HG02884 (cell line): ENCODE measurements at regions not wholly inside any gene's neighbourhood (a gene's known extent, or its start where the extent isn't known, plus 50 kb on each side); places are given as distances from the start of the nearest gene placed in this dataset.
"Not testable (repeated sequence)": the region's sequence is repeated elsewhere in the genome, so short reads cannot be mapped to it uniquely, and the experiment has no call there.

Source experiments
- ATAC-seq: cut with Tn5 transposase; IDR thresholded peaks from one replicate; pipeline ENCODE4 v1.9.1; 2021; ENCODE audit warnings: mild to moderate bottlenecking, moderate library complexity; ENCODE audit not compliant: unreplicated experiment

GRCh38 chr6:66396549-66396948, 689.5 kb upstream of the EYS start:
- ATAC-seq: no peak

GRCh38 chr6:66396145-66396544, 689.1 kb upstream of the EYS start:
- no peak for ATAC-seq

DNA sequence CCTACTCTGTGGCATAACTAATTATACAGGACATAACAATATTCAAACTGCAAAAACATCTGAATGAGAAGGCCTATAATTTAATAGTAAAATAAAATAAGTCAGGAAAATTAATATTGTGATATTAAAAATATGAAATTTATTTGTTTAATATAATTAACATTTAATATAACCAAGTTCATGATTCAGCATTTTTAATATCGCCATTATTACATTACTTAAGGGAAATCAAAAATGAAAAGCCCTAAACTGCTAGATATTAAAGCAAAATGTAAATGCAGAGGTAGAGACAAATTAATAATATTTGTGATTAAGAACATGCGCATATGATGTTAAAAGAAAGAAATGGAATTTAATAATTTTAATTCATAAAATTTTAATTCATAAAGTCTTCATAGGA, 683.4 kb upstream of the EYS start:
- no peak for ATAC-seq

GRCh38 chr6:66376001-66376400, 669.0 kb upstream of the EYS start:
- no peak for ATAC-seq

GRCh38 chr6:66369407-66369806, 662.4 kb upstream of the EYS start:
- no peak for ATAC-seq

- ATAC-seq: no peak
Observed at GRCh38 chr6:66362888-66363287, 655.9 kb upstream of the EYS start.

GRCh38 chr6:66361886-66362285, 654.9 kb upstream of the EYS start:
- no peak for ATAC-seq

DNA sequence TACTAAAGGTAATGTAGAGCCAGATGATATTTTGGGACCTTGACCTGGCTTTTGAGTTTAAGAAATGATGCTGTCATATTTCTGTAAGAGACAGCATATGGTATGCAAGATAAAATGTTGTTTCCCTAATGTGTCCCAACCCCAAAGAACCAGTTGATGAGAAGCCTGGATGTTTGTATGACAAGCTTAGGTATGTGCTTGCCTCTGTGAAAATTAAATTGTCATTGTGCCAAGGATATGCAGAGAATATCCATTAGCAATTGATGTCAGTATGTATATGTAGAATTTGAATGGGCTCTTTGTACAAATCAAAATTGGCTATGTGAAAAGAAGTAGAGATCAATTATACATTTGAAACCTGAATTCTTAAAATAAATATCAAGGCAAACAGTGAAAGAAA, 650.8 kb upstream of the EYS start:
- ATAC-seq: no peak

DNA sequence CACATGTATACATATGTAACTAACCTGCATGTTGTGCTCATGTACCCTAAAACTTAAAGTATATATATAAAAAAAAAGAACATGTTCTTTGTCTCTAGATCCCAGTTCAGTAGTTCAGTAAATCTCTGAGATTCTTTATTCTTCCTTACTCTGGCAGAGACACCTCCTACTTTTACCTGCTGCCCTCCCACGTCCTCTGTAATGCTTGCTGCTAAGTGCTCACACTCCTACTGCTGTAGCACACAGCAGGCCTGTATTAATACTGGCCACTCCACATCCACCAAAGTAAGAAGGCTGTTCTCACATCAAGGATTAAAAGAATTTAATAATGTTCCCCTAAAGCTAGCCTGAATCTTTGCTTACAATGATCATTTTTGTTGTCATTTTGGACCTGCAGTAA, 648.4 kb upstream of the EYS start:
- ATAC-seq: no peak

- ATAC-seq: no peak
Observed at GRCh38 chr6:66344796-66345195, 637.8 kb upstream of the EYS start.

DNA sequence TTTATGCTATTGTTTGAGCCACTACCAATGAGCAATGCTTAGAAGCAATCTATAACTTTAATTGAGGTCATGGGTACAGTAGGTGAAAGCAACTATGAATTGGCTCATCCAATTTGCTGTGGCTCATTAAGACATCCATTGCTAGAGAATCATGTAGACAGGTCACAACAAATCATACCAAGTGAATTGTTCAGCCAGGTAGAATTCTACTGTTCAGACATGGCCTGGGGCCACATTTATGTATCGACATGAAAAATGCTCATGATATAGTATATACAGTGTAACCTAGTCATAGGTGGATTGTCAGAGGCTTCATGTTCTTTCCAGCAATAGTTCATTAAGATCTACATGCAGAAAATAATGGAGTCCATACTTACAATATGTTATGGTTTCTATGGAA, 633.7 kb upstream of the EYS start:
- no peak for ATAC-seq

DNA sequence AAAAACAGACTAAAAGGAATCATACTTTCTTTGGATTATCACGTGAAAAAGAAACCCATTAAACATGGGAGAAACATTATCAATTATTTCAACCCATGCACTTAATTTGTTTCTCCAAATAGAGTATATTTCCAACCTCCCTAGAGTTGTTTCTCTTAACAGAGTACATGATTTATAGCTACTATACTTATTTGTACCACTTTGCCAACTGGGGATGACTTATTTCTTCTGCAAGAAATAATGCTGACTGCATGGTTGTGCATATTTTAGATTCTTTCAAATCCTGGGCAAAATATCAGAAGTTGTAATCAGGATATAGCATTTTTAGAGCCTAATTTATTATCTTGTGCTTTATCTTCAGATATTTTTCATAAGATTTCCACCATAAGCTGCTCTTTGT, 629.1 kb upstream of the EYS start:
- ATAC-seq: no peak

DNA sequence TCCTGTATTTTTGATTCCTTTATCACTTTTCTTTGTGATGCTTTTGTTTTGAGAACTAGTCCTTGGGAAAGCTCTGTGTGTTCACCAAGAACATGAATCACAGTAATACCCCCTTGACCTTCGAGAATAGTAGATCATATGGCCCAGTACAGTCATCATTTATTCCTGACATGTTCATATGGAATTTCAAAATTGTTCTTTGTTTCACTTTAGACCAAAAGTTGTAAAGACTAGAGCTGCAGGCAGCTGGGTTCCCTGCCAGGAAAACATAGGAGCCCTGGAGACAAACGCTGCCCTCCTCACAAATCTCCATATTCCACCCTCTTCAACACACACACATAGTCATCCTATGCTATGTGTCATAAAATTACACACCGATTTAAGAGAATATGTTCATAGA, 621.2 kb upstream of the EYS start:
- ATAC-seq: no peak

- ATAC-seq: no peak
Observed at GRCh38 chr6:66326228-66326627, 619.2 kb upstream of the EYS start.

DNA sequence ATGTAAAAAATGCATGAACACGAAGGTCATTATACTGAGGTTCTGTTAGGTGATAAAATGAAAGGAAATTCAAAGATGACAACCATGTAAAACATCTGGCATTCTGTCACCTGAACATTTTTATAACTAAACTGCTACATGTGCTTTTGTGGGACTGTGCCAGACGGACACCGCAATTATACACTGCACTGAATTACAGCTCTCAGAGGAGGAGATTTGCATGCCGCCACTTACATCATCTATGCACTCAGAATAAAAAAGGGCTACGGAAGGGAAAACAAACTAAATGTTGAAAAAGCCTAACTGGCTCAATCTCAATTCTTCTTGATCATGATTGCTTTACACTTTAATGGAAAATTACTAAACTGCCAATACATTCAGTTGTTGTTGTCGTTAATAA, 614.0 kb upstream of the EYS start:
- ATAC-seq: no peak

- no peak for ATAC-seq
Observed at GRCh38 chr6:66307490-66307889, 600.5 kb upstream of the EYS start.

GRCh38 chr6:66291905-66292304, 584.9 kb upstream of the EYS start:
- no peak for ATAC-seq

DNA sequence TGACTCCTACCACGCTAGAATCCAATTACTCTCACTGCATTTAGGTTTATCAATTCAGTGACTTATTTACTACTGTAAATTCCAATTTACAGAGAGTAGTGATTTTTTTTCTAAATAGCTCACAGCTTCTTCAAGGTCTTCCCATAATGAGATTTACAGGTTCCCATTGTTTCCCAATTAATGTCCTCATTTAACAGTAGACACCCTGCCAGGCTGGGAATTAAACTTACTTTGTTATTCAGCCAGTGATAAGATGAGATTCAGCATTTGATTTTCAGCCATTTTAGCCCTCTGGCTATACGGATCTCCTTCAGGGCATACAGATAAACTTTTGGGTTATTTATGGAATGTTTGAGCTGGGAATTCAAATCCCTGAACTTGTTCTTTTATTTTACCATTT, 582.9 kb upstream of the EYS start:
- ATAC-seq: no peak

GRCh38 chr6:66278115-66278514, 571.1 kb upstream of the EYS start:
- ATAC-seq: no peak

DNA sequence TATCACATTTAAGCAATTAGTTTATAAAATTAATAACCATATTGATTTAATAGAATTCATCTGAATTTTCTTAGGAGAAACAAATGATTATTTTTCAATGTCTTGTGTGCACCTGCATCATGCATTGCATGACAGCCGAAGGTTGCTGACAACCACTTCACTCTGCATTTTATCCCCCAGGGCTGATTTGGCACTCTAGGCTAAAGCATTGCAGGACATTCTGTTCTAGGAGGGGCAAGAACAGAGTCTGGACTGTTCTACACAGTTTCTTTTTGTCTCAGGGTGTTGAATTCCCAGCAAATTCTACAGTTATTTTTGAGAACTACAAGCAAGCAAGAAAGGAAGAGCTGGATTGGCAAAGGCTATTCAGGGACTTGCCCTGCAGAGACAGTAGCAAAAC, 570.4 kb upstream of the EYS start:
- ATAC-seq: no peak

DNA sequence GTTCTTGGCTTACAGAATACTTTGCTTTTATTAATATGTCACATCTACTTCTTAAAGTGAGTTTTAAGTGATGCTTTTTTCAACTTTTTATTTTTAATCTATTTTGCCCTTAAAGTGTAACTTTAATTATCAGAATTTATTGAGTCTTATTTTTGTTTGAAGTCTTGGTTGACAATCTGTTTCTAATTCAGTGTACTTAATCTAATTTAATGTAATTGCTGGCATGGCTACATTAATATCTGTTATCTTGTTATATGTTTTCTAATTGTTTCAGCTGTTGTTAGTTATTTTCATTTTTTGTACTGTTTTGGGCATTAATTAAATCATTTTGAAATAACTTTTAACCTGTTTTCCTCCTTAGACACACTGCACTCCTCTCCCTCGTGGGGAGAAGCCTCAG, 558.7 kb upstream of the EYS start:
- no peak for ATAC-seq

DNA sequence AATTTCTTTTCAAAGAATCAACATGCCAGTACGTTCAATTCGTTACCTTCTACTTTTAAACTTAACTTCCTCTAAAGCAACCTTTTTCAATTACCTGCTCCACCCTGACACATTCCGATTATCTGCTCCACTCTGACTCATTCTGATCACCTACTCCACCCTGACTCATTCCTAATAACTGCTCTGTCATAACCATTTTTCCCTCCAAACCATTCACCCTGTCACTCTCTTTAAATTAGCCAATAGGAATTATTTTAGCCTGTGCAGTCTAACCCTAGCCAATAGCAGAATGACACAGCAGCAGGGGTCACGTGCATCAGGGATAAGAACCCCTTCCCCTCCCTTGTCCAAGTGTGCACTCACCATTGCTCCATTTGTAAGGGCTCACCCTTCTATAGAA, 557.4 kb upstream of the EYS start:
- no peak for ATAC-seq

- not testable (repeated sequence) for ATAC-seq
Observed at GRCh38 chr6:66258731-66259487, 551.9 kb upstream of the EYS start.
